ENCODE measurements at regions not wholly inside any gene's neighbourhood (a gene's known extent, or its start where the extent isn't known, plus 50 kb on each side); places are given as distances from the start of the nearest gene placed in this dataset.

GRCh38 chr18:40708726-40709125 is 1246.3 kb upstream of the PIK3C3 start:
- intact Hi-C loops (cut with DNase I; ENCODE audit: low total_unique reads), result no loop called here
- TF ChIP-seq CTCF (IDR thresholded peaks at IDR 0.05) (no peak), POLR2A (IDR thresholded peaks at IDR 0.05) (no peak)
- Histone ChIP-seq H3K36me3 (ENCODE audit: low read depth, missing control alignments) (no peaks in the 10 kb centered on the region), H3K4me3 (no peak overlapping the region), H3K9me3 (no peaks in the 10 kb centered on the region), H3K27me3 (no peaks in the 10 kb centered on the region), H3K4me1 (no peaks in the 10 kb centered on the region), H3K27ac (no peak overlapping the region)
- DNase-seq, result no peak

GRCh38 chr18:40707797-40708196 is 1247.2 kb upstream of the PIK3C3 start:
- no peaks in the 10 kb centered on the region for H3K9me3 ChIP-seq
- H3K36me3 ChIP-seq (ENCODE audit: low read depth, missing control alignments), result no peaks in the 10 kb centered on the region
- no peaks in the 10 kb centered on the region for H3K27me3 ChIP-seq
- H3K4me3 ChIP-seq, result no peak overlapping the region
- no peak overlapping the region for H3K27ac ChIP-seq
- TF ChIP-seq POLR2A (IDR thresholded peaks at IDR 0.05), result no peak
- no peak for TF ChIP-seq CTCF (IDR thresholded peaks at IDR 0.05)
- no peak for DNase-seq
- WGBS, 2 donors, result 86 to 92% methylated on average over 1 of the region's 1 CpG
- intact Hi-C loops (cut with DNase I; ENCODE audit: low total_unique reads), result no loop called here
- H3K4me1 ChIP-seq, result no peaks in the 10 kb centered on the region

GRCh38 chr18:40698129-40698528 is 1256.9 kb upstream of the PIK3C3 start:
- no peak for DNase-seq
- H3K27me3 ChIP-seq, result no peaks in the 10 kb centered on the region
- no peak for TF ChIP-seq CTCF (IDR thresholded peaks at IDR 0.05)
- no peak for TF ChIP-seq POLR2A (IDR thresholded peaks at IDR 0.05)

GRCh38 chr18:40695526-40695925 is 1259.5 kb upstream of the PIK3C3 start:
- H3K27ac ChIP-seq, result no peak overlapping the region
- H3K4me3 ChIP-seq, result no peak overlapping the region

More at GRCh38 chr18:40698129-40698528, 1256.9 kb upstream of the PIK3C3 start:
- no peaks in the 10 kb centered on the region for H3K9me3 ChIP-seq
- no peak overlapping the region for H3K4me3 ChIP-seq
- intact Hi-C loops (cut with DNase I; ENCODE audit: low total_unique reads), result no loop called here
- H3K4me1 ChIP-seq, result no peaks in the 10 kb centered on the region
- no peak overlapping the region for H3K27ac ChIP-seq
- no peaks in the 10 kb centered on the region for H3K36me3 ChIP-seq (ENCODE audit: low read depth, missing control alignments)

More at GRCh38 chr18:40695526-40695925, 1259.5 kb upstream of the PIK3C3 start:
- no peak for DNase-seq
- intact Hi-C loops (cut with DNase I; ENCODE audit: low total_unique reads), result no loop called here
- H3K4me1 ChIP-seq, result no peaks in the 10 kb centered on the region
- no peaks in the 10 kb centered on the region for H3K9me3 ChIP-seq
- H3K27me3 ChIP-seq, result no peaks in the 10 kb centered on the region
- whole genome bisulfite sequencing, 2 donors, result 95 to 100% methylated on average over 1 of the region's 1 CpG
- TF ChIP-seq POLR2A (IDR thresholded peaks at IDR 0.05) (no peak), CTCF (IDR thresholded peaks at IDR 0.05) (no peak)
- no peaks in the 10 kb centered on the region for H3K36me3 ChIP-seq (ENCODE audit: low read depth, missing control alignments)

Measured in testis (tissue), 2 donors.